ENCODE measurements at regions not wholly inside any gene's neighbourhood (a gene's known extent, or its start where the extent isn't known, plus 50 kb on each side); places are given as distances from the start of the nearest gene placed in this dataset.

DNA sequence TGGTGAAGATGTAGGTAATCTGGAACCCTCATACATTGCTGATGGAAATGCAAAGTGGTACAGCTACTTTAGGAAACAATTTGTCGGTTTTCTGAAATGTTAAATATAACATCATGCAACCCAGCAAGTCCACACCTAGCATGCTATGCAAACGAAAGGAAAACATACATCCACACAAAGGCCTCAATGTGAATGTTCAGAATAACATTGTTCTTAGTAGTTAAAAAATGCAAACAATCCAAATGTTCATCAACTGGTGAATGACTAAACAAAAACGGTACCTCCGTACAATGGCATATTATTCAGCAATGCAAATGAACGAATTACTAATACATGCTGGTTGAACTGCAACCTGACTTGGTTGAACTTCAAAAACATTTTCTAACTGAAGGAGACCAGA, 423.3 kb upstream of the THRB start:
- in situ Hi-C loops (cut with MboI; ENCODE audit: low sequenced_read_pairs): no loop called here

More for the DNA sequence above, 423.3 kb upstream of the THRB start:
- Histone ChIP-seq H4K5ac (ENCODE audit: low read depth, low read length) (no peak overlapping the region), H3K36me3 (ENCODE audit: control insufficient read depth, insufficient read depth, low read length) (no peaks in the 10 kb centered on the region), H2AK5ac (ENCODE audit: low read depth, low read length) (no peak overlapping the region), H3K4me3 (ENCODE audit: insufficient read depth, low read depth, low read length) (no peak overlapping the region), H3K4me2 (ENCODE audit: low read depth, low read length) (no peak overlapping the region), H3K9me3 (ENCODE audit: control insufficient read depth, insufficient read depth, low read length) (peaks cover 2% of the 10 kb centered on the region; the same call in 1 of the 2 replicates), H3K27ac (ENCODE audit: insufficient read depth, low read length) (no peak overlapping the region), H2BK120ac (ENCODE audit: low read depth, low read length) (no peak overlapping the region), H3K9me1 (ENCODE audit: insufficient read depth, low read length) (no peaks in the 10 kb centered on the region), H4K91ac (ENCODE audit: insufficient read depth, low read depth, low read length) (no peak overlapping the region), H2BK20ac (ENCODE audit: low read depth, low read length) (no peak overlapping the region), H3K23ac (ENCODE audit: low read depth, low read length) (no peak overlapping the region), H4K8ac (ENCODE audit: low read depth in 2 of 2, low read length in 2 of 2) (no peak overlapping the region), H4K20me1 (ENCODE audit: insufficient read depth, low read length) (no peaks in the 10 kb centered on the region), H3K79me1 (ENCODE audit: low read depth in 1 of 2, low read length in 2 of 2) (no peaks in the 10 kb centered on the region), H2AFZ (replicated peaks; ENCODE audit: low read length, poor library complexity) (no peak overlapping the region), H3K4ac (ENCODE audit: low read depth, low read length) (no peak overlapping the region), H2AK9ac (replicated peaks; ENCODE audit: low read depth, low read length, poor library complexity) (no peak overlapping the region), H3K56ac (ENCODE audit: extremely low read depth, insufficient read depth, low read length) (no peak overlapping the region), H3K27me3 (ENCODE audit: control insufficient read depth, insufficient read depth, low read length) (no peaks in the 10 kb centered on the region), H3K18ac (ENCODE audit: low read depth, low read length) (no peak overlapping the region), H2BK5ac (ENCODE audit: low read depth, low read length, poor library complexity, severe bottlenecking) (no peak overlapping the region), H2BK15ac (ENCODE audit: low read depth, low read length) (no peak overlapping the region), H3K9ac (ENCODE audit: low read depth, low read length) (no peak overlapping the region), H3K4me1 (ENCODE audit: control insufficient read depth, insufficient read depth, low read length) (no peaks in the 10 kb centered on the region), H3K14ac (replicated peaks; ENCODE audit: low read depth, low read length) (no peak overlapping the region)
- no TSS peak for BruUV-seq (replicated peaks)
- POLR2A ChIA-PET (ENCODE audit: unreplicated experiment): no interaction called here
- ATAC-seq (ENCODE audit: low read depth) (no peak), DNase-seq (no peak)
- dilution Hi-C loops (cut with HindIII; ENCODE audit: low sequenced_read_pairs, unreplicated experiment) (no loop called here), intact Hi-C loops (cut with micrococcal nuclease) (no loop called here)
- CTCF ChIA-PET: no interaction called here
- WGBS, 2 experiments (ENCODE audit: extremely low coverage in 2 of 2, insufficient read length in 1 of 2): no CpG with 5 or more reads among the region's 5 CpGs
- TF ChIP-seq BHLHE40 (IDR thresholded peaks at IDR 0.05; ENCODE audit: low read depth, low read length) (no peak), POLR2A (IDR thresholded peaks at IDR 0.05; ENCODE audit: low read depth, low read length) (no peak), RCOR1 (IDR thresholded peaks at IDR 0.05; ENCODE audit: insufficient replicate concordance, low read length) (no peak), CHD1 (IDR thresholded peaks at IDR 0.05; ENCODE audit: low read depth, low read length) (no peak), MAFK (IDR thresholded peaks at IDR 0.05; ENCODE audit: low read depth, low read length) (no peak), MXI1 (IDR thresholded peaks at IDR 0.05; ENCODE audit: borderline replicate concordance, low read depth, low read length) (no peak), SMC3 (IDR thresholded peaks at IDR 0.05; ENCODE audit: low read depth, low read length) (no peak), NFE2L2 (IDR thresholded peaks at IDR 0.05; ENCODE audit: low read depth, low read length) (no peak), FOS (IDR thresholded peaks at IDR 0.05; ENCODE audit: low read depth, low read length) (no peak), RAD21 (IDR thresholded peaks at IDR 0.05; ENCODE audit: low read length) (no peak), MAZ (IDR thresholded peaks at IDR 0.05; ENCODE audit: borderline replicate concordance, low read depth, low read length) (no peak), RFX5 (IDR thresholded peaks at IDR 0.05; ENCODE audit: low read depth, low read length) (no peak), CEBPB (IDR thresholded peaks at IDR 0.05; ENCODE audit: low read depth, low read length) (no peak)
- TF ChIP-seq, protein P1, sequence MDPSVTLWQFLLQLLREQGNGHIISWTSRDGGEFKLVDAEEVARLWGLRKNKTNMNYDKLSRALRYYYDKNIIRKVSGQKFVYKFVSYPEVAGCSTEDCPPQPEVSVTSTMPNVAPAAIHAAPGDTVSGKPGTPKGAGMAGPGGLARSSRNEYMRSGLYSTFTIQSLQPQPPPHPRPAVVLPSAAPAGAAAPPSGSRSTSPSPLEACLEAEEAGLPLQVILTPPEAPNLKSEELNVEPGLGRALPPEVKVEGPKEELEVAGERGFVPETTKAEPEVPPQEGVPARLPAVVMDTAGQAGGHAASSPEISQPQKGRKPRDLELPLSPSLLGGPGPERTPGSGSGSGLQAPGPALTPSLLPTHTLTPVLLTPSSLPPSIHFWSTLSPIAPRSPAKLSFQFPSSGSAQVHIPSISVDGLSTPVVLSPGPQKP (IDR thresholded peaks at IDR 0.05; ENCODE audit: borderline replicate concordance, low read depth, low read length): no peak
- TF ChIP-seq, protein P2, sequence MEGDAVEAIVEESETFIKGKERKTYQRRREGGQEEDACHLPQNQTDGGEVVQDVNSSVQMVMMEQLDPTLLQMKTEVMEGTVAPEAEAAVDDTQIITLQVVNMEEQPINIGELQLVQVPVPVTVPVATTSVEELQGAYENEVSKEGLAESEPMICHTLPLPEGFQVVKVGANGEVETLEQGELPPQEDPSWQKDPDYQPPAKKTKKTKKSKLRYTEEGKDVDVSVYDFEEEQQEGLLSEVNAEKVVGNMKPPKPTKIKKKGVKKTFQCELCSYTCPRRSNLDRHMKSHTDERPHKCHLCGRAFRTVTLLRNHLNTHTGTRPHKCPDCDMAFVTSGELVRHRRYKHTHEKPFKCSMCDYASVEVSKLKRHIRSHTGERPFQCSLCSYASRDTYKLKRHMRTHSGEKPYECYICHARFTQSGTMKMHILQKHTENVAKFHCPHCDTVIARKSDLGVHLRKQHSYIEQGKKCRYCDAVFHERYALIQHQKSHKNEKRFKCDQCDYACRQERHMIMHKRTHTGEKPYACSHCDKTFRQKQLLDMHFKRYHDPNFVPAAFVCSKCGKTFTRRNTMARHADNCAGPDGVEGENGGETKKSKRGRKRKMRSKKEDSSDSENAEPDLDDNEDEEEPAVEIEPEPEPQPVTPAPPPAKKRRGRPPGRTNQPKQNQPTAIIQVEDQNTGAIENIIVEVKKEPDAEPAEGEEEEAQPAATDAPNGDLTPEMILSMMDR (conservative IDR thresholded peaks at IDR 0.05; ENCODE audit: low read depth, low read length): no peak
- TF ChIP-seq, protein P3, sequence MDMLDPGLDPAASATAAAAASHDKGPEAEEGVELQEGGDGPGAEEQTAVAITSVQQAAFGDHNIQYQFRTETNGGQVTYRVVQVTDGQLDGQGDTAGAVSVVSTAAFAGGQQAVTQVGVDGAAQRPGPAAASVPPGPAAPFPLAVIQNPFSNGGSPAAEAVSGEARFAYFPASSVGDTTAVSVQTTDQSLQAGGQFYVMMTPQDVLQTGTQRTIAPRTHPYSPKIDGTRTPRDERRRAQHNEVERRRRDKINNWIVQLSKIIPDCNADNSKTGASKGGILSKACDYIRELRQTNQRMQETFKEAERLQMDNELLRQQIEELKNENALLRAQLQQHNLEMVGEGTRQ (IDR thresholded peaks at IDR 0.05; ENCODE audit: low read depth, low read length): no peak
